GM20431 (cell line): ENCODE measurements at regions not wholly inside any gene's neighbourhood (a gene's known extent, or its start where the extent isn't known, plus 50 kb on each side); places are given as distances from the start of the nearest gene placed in this dataset.

Experiments used
- in situ Hi-C: fragments of 300-500 bp; cut with MseI, MboI; formaldehyde crosslinking; loops from one replicate; pipeline ENCODE4 v1.15.0; 2020; ENCODE audit warnings: low sequenced_read_pairs; ENCODE audit not compliant: unreplicated experiment

DNA sequence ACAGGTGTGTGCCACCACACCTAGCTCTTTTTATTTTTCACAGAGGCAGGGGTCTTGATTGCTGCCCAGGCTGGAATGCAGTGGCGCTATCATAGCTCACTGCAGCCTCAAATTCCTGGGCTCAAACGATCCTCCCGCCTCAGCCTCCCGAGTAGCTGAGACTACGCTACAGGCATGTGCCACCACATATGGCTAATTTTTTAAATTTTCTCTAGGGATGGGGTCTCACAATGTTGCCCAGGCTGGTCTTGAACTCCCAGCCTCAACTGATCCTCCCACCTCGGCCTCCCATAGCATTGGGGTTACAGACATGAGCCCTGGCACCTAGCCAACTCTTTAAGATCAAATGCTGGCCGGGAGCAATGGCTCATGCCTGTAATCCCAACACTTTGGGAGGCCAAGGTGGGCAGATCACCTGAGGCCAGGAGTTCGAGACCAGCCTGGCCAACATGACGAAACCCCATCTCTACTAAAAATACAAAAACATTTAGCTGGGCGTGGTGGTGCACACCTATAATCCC, 50.6 kb upstream of the MYL10 start:
- in situ Hi-C loops, result loop anchor here (25.0 kb wide), 3 partner anchors 133 to 708 kb away; partner anchors contain the start of genes CUX1 and PRKRIP1

DNA sequence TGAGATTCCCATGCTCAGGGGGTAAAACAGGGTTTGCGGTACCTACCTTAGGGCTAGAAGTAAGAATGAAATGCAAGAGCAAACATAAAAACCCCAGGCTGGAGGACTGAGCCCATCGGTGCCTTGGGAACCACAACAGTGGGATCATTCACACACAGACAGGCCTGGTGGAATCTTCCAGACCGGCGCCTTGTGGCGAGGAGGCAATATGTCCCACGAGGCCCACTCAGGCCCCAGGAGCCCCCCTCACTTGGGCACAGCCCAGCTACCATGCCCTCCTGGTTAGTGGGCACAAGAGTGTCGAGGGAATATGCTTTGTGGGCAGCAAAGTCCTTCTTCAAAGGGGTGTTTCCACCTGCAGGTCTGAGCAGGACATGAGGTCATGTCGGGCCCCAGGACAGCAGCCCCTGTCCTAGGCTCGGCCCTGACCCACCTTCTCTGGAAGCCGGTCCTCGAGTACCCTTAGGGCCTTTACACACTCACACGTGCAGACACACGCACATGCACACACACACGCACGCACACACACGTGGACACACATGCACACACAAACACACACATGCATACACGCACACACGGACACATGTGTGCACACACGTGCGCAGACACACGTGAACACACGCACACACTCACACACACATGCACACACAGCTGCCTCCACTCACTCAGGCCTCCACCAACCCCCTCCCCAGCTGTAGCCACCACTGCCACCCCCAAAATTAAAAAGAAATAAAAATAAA, 51.5 kb upstream of the MYL10 start:
- in situ Hi-C loops, result loop anchor here (25.0 kb wide), 3 partner anchors 132 to 707 kb away; partner anchors contain the start of genes CUX1 and PRKRIP1

- in situ Hi-C loops, result loop anchor here (25.0 kb wide), 3 partner anchors 131 to 706 kb away; partner anchors contain the start of genes CUX1 and PRKRIP1
Observed at GRCh38 chr7:101681170-101682007, 52.3 kb upstream of the MYL10 start.

DNA sequence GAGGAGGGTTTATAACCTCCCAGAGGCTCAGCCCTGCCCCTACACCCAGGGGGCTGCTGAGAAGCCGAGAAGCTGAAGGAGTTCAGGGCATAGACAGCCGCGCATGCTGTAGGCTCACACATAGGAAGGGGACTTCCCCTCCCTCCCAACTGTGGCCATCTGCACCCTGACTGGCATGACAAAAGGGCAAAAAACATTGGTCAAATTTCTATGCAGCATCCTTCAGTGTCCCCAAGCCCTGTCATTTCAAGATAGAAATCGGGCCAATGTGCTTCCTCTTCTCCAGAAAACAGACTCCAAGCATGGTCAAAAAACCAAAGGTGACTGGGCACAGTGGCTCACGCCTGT, 55.9 kb upstream of the MYL10 start:
- in situ Hi-C loops, result loop anchor here (25.0 kb wide), 3 partner anchors 127 to 702 kb away; partner anchors contain the start of genes CUX1 and PRKRIP1

DNA sequence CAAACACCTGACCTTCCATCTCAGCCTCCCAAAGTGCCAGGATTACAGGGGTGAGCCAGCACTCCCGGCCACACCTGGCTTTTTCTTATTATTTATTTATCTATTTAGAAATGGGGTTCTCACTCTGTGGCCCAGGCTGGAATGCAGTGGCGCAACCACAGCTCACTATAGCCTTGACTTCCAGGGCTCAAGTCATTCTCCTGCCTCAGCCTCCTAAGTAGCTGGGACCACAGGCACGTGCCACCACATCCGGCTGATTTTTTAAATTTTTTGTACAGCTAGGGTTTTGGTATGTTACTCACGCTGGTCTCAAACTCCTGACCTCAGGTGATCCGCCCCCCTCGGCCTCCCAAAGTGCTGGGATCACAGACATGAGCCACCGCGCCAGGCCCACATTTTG, 56.9 kb upstream of the MYL10 start:
- in situ Hi-C loops, result loop anchor here (25.0 kb wide), 3 partner anchors 126 to 701 kb away; partner anchors contain the start of genes CUX1 and PRKRIP1

DNA sequence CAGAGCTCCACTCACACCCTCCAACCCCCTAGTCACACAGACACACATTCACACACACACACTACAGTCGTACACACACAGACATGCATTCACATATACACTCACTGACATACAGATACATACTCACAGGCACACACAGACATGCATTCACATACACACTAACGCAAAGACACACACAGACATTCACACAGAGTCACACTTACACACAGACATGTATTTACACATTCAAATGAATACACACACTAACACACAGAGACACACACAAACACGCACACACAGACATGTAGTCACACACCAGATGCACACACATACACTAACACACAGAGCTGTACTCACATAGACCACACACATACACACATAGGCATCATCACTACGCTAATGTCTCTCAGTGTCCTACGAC, 58.0 kb upstream of the MYL10 start:
- in situ Hi-C loops, result loop anchor here (25.0 kb wide), 3 partner anchors 125 to 700 kb away; partner anchors contain the start of genes CUX1 and PRKRIP1

GRCh38 chr7:101687791-101688182, 58.7 kb upstream of the MYL10 start:
- in situ Hi-C loops, result loop anchor here (25.0 kb wide), 3 partner anchors 125 to 700 kb away; partner anchors contain the start of genes CUX1 and PRKRIP1

DNA sequence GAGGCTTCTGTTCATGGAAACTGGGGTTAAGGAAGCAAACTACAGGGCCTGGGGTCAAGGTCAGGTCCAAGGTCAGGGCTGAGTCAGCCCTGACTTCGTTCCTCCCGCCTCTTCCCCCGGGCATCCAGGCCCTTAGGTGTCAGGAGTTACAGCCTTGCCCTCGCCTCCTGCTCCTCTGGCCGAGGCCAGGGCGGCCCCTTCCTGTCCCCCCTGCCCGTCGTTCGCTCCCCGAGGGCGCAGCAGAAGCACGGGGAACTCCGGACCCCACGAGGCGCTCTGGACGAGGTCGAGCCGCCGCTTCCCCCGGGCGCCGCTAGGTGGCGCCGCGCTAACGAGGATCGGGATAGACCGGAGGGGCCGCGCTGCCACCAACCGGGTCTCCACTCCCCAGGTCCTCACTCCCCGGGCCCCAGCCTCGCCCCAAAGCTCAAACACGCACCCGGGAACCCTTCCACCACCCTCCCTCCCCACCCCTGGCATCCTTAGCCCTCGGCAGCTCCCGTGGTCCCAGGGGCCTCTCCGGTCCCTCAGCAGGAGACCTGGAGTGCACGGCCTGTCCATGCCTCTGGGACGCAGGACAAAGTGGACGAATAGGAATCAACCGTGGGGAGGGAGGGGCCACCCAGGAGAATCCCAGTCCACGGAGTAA, 59.2 kb upstream of the MYL10 start:
- in situ Hi-C loops, result loop anchor here (25.0 kb wide), 3 partner anchors 124 to 699 kb away; partner anchors contain the start of genes CUX1 and PRKRIP1

DNA sequence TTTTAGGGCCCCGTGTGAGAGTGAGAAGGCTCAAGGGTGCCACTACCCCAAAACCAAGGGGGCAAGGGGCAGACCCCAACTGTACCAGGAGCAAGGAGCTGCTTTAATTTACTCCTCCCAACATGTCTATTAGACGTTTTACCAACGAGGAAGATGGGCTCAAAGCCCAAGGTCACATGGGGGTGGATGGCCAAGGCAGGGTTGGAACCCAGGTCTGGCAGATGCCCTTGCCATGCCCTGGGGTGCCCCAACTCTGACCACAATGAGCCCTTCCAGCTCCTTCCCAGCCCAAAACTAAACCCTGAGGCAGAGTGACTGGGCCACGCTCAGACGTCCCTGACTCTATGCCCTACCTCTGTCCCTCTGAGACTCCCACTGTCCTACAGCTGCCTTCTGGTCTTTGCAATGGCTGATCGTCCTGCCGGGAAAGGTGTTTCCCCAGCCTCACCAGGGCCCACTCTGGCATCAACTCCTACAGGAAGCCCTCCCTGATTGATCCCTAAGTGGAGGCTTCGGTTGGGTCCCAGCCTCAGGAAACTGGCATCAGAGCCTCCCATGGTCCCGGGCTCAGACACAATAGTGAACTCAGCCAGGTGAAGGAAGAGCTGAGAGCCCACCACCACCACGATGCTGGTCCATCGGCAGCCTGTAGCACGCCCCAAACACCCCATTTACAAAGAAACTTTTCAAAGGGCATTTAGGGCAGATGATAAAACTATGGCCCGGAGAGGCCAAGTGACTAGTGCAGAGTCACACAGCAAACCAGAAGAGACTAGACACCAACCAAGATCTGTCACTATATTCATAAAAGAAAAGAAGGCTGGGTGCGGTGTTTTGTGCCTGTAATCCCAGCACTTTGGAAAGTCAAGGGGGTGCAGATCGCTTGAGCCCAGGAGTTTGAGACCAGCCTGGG, 60.2 kb upstream of the MYL10 start:
- in situ Hi-C loops, result loop anchor here (25.0 kb wide), 3 partner anchors 123 to 698 kb away; partner anchors contain the start of genes CUX1 and PRKRIP1

DNA sequence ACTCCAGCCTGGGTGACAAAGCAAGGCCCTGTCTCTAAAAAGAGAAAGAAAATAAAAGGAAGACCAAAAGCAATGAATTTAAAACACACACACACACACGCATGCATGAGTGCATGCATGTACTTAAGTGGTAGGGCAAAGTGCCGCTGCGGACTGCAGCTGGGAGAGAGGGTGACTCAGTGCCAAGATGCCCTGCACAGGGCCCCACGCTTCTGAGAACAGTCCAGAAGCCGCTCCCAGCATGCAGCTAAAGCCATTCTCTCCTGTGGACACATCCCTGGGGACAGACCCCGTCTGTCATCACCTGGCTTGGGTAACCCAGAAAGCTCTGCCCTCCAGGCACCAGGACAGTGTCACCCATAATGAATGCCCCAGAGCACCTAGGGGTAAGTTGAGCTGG, 61.0 kb upstream of the MYL10 start:
- in situ Hi-C loops, result loop anchor here (25.0 kb wide), 3 partner anchors 122 to 697 kb away; partner anchors contain the start of genes CUX1 and PRKRIP1

GRCh38 chr7:101691822-101692384, 62.8 kb upstream of the MYL10 start:
- in situ Hi-C loops, result loop anchor here (25.0 kb wide), 3 partner anchors 120 to 695 kb away; partner anchors contain the start of genes CUX1 and PRKRIP1

- in situ Hi-C loops, result loop anchor here (25.0 kb wide), 3 partner anchors 119 to 694 kb away; partner anchors contain the start of genes CUX1 and PRKRIP1
Observed at GRCh38 chr7:101693498-101694091, 64.5 kb upstream of the MYL10 start.

- in situ Hi-C loops, result loop anchor here (25.0 kb wide), 3 partner anchors 113 to 688 kb away; partner anchors contain the start of genes CUX1 and PRKRIP1
Observed at GRCh38 chr7:101698964-101699363, 69.9 kb upstream of the MYL10 start.

GRCh38 chr7:101699399-101699798, 70.3 kb upstream of the MYL10 start:
- in situ Hi-C loops, result loop anchor here (25.0 kb wide), 3 partner anchors 113 to 688 kb away; partner anchors contain the start of genes CUX1 and PRKRIP1

DNA sequence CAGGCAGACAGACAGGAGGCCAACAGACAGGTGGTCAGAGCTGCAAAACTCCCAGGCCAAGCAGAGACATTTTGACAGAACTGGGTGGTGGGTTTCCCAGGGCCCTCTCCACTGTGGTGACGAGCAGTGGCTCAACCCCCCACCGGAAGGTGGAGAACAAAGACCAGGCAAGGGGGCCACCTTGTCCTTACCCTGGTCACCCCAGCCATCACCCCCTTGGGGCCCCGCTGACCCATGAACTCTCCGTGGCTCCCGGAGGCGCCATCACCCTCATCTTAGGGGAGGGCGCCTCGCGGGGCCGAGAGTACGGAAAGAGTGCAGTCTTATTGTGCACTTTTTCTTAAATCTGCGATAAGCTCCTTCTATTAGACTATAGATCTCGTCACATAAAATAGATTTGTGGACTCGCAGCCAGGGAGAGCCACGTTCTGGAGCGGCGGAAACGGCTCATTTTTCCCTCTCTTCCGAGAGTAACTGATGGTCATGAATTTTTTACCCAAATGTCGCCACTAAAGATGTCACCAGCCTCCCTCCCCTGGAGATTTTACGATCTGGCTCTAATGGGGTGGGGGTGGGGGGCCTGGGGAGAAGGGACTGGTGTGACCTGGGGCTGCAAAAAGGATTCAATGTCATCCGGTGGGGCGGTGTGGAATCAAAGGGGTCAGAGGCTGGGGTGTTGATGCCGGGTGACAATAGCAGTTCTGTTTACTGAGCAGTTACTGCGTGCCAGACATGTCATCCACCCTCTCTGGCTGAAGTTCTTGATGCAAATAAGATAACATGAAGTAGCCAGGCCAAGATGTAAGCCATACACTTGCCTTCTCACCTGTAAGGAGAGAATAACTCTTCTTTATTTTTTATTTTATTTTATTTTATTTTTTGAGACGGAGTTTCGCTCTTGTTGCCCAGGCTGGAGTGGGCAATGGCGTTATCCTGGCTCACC, 71.1 kb upstream of the MYL10 start:
- in situ Hi-C loops, result loop anchor here (25.0 kb wide), 3 partner anchors 112 to 687 kb away; partner anchors contain the start of genes CUX1 and PRKRIP1

- in situ Hi-C loops, result no loop called here
Observed at GRCh38 chr7:101701153-101701794, 72.2 kb upstream of the MYL10 start.
